K562 (cell line): ENCODE measurements at regions not wholly inside any gene's neighbourhood (a gene's known extent, or its start where the extent isn't known, plus 50 kb on each side); places are given as distances from the start of the nearest gene placed in this dataset.

Source experiments
- ATAC-seq: fragments of 200-7000 bp; cut with Tn5 transposase; 3 replicates; pipeline ENCODE4 v1.9.1; 2020; ENCODE audit warnings: moderate library complexity
- BruUV-seq: library from RNA; stranded (reverse); fragments of 400-500 nt; replicated peaks from 2 replicates; lab custom pipeline; 2021; lab: Mats Ljungman, UMichigan
- CTCF ChIA-PET: fragments of 300-600 bp; formaldehyde crosslinking; extraction: SDS; loops from one replicate; lab custom pipeline; 2021; ENCODE audit warnings: low intra/inter-chr PET ratio; lab: Yijun Ruan, JAX
- POLR2A ChIA-PET: fragments of 300-600, 350-650 bp; sonication (Branson Sonifier 250); formaldehyde crosslinking; extraction: SDS; loops from one replicate; lab custom pipeline; 2021; ENCODE audit warnings: antibody characterized with exemption, inconsistent platforms; lab: Yijun Ruan, JAX
- DNase-seq, 4 experiments: peaks; one replicate each; pipeline versions ENCODE4 v3.0.0 to v3.0.0-alpha.2; 2011 to 2018; ENCODE audit warnings: low spot score in 3 of 4, mixed read lengths in 3 of 4; ENCODE audit errors: extremely low read depth in 1 of 4
- FAIRE-seq: peaks from 2 replicates; lab custom pipeline; 2011; peaks lifted over from hg19 to GRCh38; lab: Jason Lieb, UNC
- H2AFZ ChIP-seq: 2 replicates; pipeline ENCODE4 v1.6.0; 2011; ENCODE audit warnings: low read depth, low read length, control low read depth, inconsistent platforms
- H3K27ac ChIP-seq: fragments of 200-600 bp; 3 replicates; pipeline ENCODE4 v1.8.0; 2011; ENCODE audit warnings: low read depth, mild to moderate bottlenecking, control low read depth, inconsistent platforms, low read length, moderate library complexity, mixed read lengths; ENCODE audit errors: extremely low read depth
- H3K27me3 ChIP-seq, 2 experiments: fragments of 300-600 bp in 1 of 2; 2 replicates in 1 of 2; 3 replicates in 1 of 2; pipeline versions ENCODE4 v1.6.0 to v1.8.0; 2011; ENCODE audit warnings: inconsistent platforms in 2 of 2, low read length in 2 of 2, mild to moderate bottlenecking in 1 of 2, mixed read lengths in 1 of 2, moderate library complexity in 1 of 2; ENCODE audit not compliant: control insufficient read depth in 2 of 2, insufficient read depth in 2 of 2
- H3K36me3 ChIP-seq: fragments of 300-600 bp; 3 replicates; pipeline ENCODE4 v1.8.0; 2011; ENCODE audit warnings: mild to moderate bottlenecking, low read length, inconsistent platforms; ENCODE audit not compliant: control insufficient read depth, insufficient read depth
- H3K4me1 ChIP-seq, 2 experiments: fragments of 200-600 bp in 1 of 2; replicated peaks in 1 of 2; 2 replicates in 1 of 2; 3 replicates in 1 of 2; pipeline versions ENCODE4 v1.5.1 to v1.8.0; 2011; ENCODE audit warnings: inconsistent platforms in 2 of 2, low read length in 2 of 2, mild to moderate bottlenecking in 1 of 2, mixed read lengths in 1 of 2, moderate library complexity in 1 of 2; ENCODE audit not compliant: control insufficient read depth in 2 of 2, insufficient read depth in 2 of 2
- H3K4me2 ChIP-seq: 2 replicates; pipeline ENCODE4 v1.6.1; 2011; ENCODE audit warnings: low read length, control low read depth, inconsistent platforms, mixed read lengths; ENCODE audit not compliant: insufficient read depth
- H3K4me3 ChIP-seq: fragments of 200-600 bp; sonication (generic), shearing (Covaris generic); 2 replicates; pipeline ENCODE4 v1.5.1; 2016; ENCODE audit warnings: control low read depth, inconsistent platforms
- H3K79me2 ChIP-seq: fragments of 200-600 bp; 3 replicates; pipeline ENCODE4 v1.8.0; 2011; ENCODE audit warnings: low read length, inconsistent platforms; ENCODE audit not compliant: control insufficient read depth, insufficient read depth
- H3K9ac ChIP-seq, 2 experiments: 2 replicates each; pipeline versions ENCODE4 v1.6.0 to v1.6.1; 2011; ENCODE audit warnings: low read depth in 2 of 2, low read length in 2 of 2, control low read depth in 1 of 2, inconsistent platforms in 1 of 2, mild to moderate bottlenecking in 1 of 2, mixed read lengths in 1 of 2; ENCODE audit not compliant: insufficient read depth in 1 of 2
- H3K9me1 ChIP-seq: one replicate; pipeline ENCODE4 v1.6.0; 2011; ENCODE audit warnings: inconsistent platforms, mild to moderate bottlenecking, low read length, moderate library complexity; ENCODE audit not compliant: control insufficient read depth, insufficient read depth
- H3K9me3 ChIP-seq: replicated peaks from 2 replicates; pipeline ENCODE4 v1.5.1; 2011; ENCODE audit warnings: low read depth, low read length, inconsistent platforms; ENCODE audit not compliant: control insufficient read depth, insufficient read depth
- H4K20me1 ChIP-seq: replicated peaks from 2 replicates; pipeline ENCODE4 v1.6.1; 2011; ENCODE audit warnings: low read length, inconsistent platforms, mixed read lengths; ENCODE audit not compliant: control insufficient read depth, insufficient read depth
- ARID2 ChIP-seq: fragments of 450-650 bp; IDR thresholded peaks from 2 replicates; pipeline ENCODE4 v1.6.1; 2017; ENCODE audit warnings: antibody characterized with exemption, mild to moderate bottlenecking
- BRCA1 ChIP-seq, 2 experiments: fragments of 450-650 bp in 1 of 2; sonication (generic) in 1 of 2; formaldehyde crosslinking in 1 of 2; IDR thresholded peaks; 2 replicates each; pipeline versions ENCODE4 v1.5.0 to v1.6.1; 2017 to 2020; ENCODE audit warnings: mild to moderate bottlenecking in 1 of 2, missing genetic modification reagents in 1 of 2
- CREBBP ChIP-seq: IDR thresholded peaks from one replicate; pipeline ENCODE4 v1.6.1; 2012; ENCODE audit warnings: low read depth, mild to moderate bottlenecking, control low read depth, inconsistent platforms, low read length
- ETV5 ChIP-seq: sonication (generic); formaldehyde crosslinking; IDR thresholded peaks from 2 replicates; pipeline ENCODE4 v1.4.0; 2020; ENCODE audit warnings: low read depth, mild to moderate bottlenecking, missing genetic modification reagents
- LCOR ChIP-seq: sonication (generic); formaldehyde crosslinking; IDR thresholded peaks from 2 replicates; pipeline ENCODE4 v1.8.0; 2022; ENCODE audit warnings: mild to moderate bottlenecking, missing genetic modification reagents
- MXI1 ChIP-seq: IDR thresholded peaks from 2 replicates; pipeline ENCODE4 v1.6.1; 2011; ENCODE audit warnings: low read depth, mild to moderate bottlenecking, improper control_type of control experiment, low read length
- NCOA6 ChIP-seq: fragments of 450-650 bp; IDR thresholded peaks from 2 replicates; pipeline ENCODE4 v1.6.1; 2017; ENCODE audit warnings: mild to moderate bottlenecking
- NR2C2 ChIP-seq, 2 experiments: fragments of 200-800 bp in 1 of 2; sonication (Bioruptor generic) in 1 of 2; sonication (generic) in 1 of 2; formaldehyde crosslinking in 1 of 2; IDR thresholded peaks; 2 replicates each; pipeline versions ENCODE4 v1.6.1 to v1.8.0; 2016 to 2022; ENCODE audit warnings: mild to moderate bottlenecking in 1 of 2, missing compliant biosample characterization in 1 of 2, missing genetic modification characterization in 1 of 2, missing genetic modification reagents in 1 of 2
- SRSF1 ChIP-seq: fragments of 200-400 bp; formaldehyde crosslinking; IDR thresholded peaks from 2 replicates; pipeline ENCODE4 v1.6.1; 2017; ENCODE audit warnings: mild to moderate bottlenecking, low read depth, low read length, moderate library complexity
- TAF15 ChIP-seq: fragments of 200-400 bp; formaldehyde crosslinking; IDR thresholded peaks from 2 replicates; pipeline ENCODE4 v1.6.1; 2017; ENCODE audit warnings: mild to moderate bottlenecking, low read depth, low read length, moderate library complexity
- ZBED1 ChIP-seq: IDR thresholded peaks from 2 replicates; pipeline ENCODE4 v1.6.1; 2014
- ZNF253 ChIP-seq: fragments of 250-450 bp; sonication (Bioruptor Pico); conservative IDR thresholded peaks from 2 replicates; pipeline ENCODE4 v1.6.1; 2021; ENCODE audit warnings: mild to moderate bottlenecking
- WGBS: fragments of 100-300 bp; shearing (Covaris generic); methylation state at CpG from one replicate; pipeline ENCODE4 v1.1.6; 2016; ENCODE audit warnings: low coverage, mixed read lengths; ENCODE audit not compliant: insufficient coverage; ENCODE audit errors: missing lambda C conversion rate; 5-methylcytosine and 5-hydroxymethylcytosine counted together
- in situ Hi-C: fragments of 300-500 bp; cut with MboI; formaldehyde crosslinking; loops from 4 replicates; pipeline ENCODE4 v1.15.0; 2018; ENCODE audit warnings: inconsistent platforms, mixed read lengths
- intact Hi-C: fragments of 100-400 bp; cut with micrococcal nuclease; formaldehyde crosslinking; loops from 2 replicates; pipeline ENCODE4 v1.14.2; 2022
- TF ChIP-seq, protein P1 (sequence below): fragments of 250-450 bp; sonication (Bioruptor Pico); IDR thresholded peaks from 2 replicates; pipeline ENCODE4 v1.6.1; 2021; ENCODE audit warnings: mild to moderate bottlenecking
- TF ChIP-seq, protein P2 (sequence below): sonication (generic); formaldehyde crosslinking; IDR thresholded peaks from 2 replicates; pipeline ENCODE4 v1.9.0; 2022; ENCODE audit warnings: mild to moderate bottlenecking, missing genetic modification reagents
- TF ChIP-seq, protein P3 (sequence below): sonication (generic); formaldehyde crosslinking; IDR thresholded peaks from 2 replicates; pipeline ENCODE4 v1.8.0; 2023; ENCODE audit warnings: missing genetic modification reagents, mild to moderate bottlenecking, borderline replicate concordance
- TF ChIP-seq, protein P4 (sequence below): fragments of 450-650 bp; IDR thresholded peaks from 2 replicates; pipeline ENCODE4 v1.6.1; 2016; ENCODE audit warnings: antibody characterized with exemption

DNA sequence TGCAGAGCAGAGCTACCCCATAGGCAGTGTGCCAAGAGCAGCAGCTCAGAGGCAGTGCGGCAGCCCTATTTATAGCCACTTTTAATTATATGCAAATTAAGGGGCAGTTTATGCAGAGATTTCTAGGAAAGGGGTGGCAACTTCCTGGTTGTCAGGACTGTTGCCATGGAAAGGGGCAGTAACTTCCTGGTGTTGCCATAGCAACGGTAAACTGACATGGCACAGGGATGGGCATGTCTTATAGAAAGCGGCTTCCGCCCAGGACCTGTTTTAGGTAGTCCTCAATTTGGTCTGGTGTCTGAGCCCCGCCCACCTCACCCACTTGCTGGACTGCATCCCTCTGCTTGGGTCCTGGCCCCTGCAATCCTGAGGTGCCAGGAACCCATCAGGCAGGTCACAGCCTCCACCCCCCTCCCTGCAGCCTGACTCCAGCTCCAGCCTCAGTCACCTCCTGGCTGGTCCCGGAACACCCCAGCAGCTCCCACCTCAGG, 115.8 kb downstream of the TMEM130 start:
- WGBS = under 1% methylated on average over 6 of the region's 6 CpGs
- Histone ChIP-seq H3K4me1 (peaks cover 0 to 4% of the 10 kb centered on the region in 2 experiments; a peak in 1 of 5 replicates), H3K36me3 (no peaks in the 10 kb centered on the region), H3K4me2 (no peak overlapping the region), H3K9ac (no peak overlapping the region), H4K20me1 (no peaks in the 10 kb centered on the region), H3K9me3 (no peaks in the 10 kb centered on the region), H2AFZ (no peak overlapping the region), H3K9me1 (no peaks in the 10 kb centered on the region), H3K4me3 (no peak overlapping the region), H3K27me3 (peaks cover 8 to 24% of the 10 kb centered on the region in 2 experiments; a peak in 4 of 5 replicates), H3K79me2 (no peaks in the 10 kb centered on the region), H3K27ac (no peak overlapping the region)
- ATAC-seq (peak; percentile 64), FAIRE-seq (no peak), DNase-seq (peak in 1 of 4 experiments; percentile 22)
- BruUV-seq = no TSS peak
- in situ Hi-C loops = no loop called here
- POLR2A ChIA-PET = interaction anchor here (0.6 kb wide), 1 partner anchor 79 kb away, joined by 3 read pairs; no protein-coding TSS in a partner anchor
- CTCF ChIA-PET = no interaction called here
- intact Hi-C loops = loop anchor here (2.0 kb wide), 1 partner anchor 83 kb away; no protein-coding TSS in a partner anchor
- no peak for TF ChIP-seq ZBED1
- TF ChIP-seq, protein P1, sequence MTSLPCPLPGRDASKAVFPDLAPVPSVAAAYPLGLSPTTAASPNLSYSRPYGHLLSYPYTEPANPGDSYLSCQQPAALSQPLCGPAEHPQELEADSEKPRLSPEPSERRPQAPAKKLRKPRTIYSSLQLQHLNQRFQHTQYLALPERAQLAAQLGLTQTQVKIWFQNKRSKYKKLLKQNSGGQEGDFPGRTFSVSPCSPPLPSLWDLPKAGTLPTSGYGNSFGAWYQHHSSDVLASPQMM (CRISPR knock-in tag) = no peak
- TF ChIP-seq, protein P2, sequence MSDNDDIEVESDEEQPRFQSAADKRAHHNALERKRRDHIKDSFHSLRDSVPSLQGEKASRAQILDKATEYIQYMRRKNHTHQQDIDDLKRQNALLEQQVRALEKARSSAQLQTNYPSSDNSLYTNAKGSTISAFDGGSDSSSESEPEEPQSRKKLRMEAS = no peak
- TF ChIP-seq NR2C2 (CRISPR knock-in tag; IDR thresholded peaks at IDR 0.05) = no peak
- no peak for TF ChIP-seq NR2C2 (tag; IDR thresholded peaks at IDR 0.05)
- TF ChIP-seq, protein P3, sequence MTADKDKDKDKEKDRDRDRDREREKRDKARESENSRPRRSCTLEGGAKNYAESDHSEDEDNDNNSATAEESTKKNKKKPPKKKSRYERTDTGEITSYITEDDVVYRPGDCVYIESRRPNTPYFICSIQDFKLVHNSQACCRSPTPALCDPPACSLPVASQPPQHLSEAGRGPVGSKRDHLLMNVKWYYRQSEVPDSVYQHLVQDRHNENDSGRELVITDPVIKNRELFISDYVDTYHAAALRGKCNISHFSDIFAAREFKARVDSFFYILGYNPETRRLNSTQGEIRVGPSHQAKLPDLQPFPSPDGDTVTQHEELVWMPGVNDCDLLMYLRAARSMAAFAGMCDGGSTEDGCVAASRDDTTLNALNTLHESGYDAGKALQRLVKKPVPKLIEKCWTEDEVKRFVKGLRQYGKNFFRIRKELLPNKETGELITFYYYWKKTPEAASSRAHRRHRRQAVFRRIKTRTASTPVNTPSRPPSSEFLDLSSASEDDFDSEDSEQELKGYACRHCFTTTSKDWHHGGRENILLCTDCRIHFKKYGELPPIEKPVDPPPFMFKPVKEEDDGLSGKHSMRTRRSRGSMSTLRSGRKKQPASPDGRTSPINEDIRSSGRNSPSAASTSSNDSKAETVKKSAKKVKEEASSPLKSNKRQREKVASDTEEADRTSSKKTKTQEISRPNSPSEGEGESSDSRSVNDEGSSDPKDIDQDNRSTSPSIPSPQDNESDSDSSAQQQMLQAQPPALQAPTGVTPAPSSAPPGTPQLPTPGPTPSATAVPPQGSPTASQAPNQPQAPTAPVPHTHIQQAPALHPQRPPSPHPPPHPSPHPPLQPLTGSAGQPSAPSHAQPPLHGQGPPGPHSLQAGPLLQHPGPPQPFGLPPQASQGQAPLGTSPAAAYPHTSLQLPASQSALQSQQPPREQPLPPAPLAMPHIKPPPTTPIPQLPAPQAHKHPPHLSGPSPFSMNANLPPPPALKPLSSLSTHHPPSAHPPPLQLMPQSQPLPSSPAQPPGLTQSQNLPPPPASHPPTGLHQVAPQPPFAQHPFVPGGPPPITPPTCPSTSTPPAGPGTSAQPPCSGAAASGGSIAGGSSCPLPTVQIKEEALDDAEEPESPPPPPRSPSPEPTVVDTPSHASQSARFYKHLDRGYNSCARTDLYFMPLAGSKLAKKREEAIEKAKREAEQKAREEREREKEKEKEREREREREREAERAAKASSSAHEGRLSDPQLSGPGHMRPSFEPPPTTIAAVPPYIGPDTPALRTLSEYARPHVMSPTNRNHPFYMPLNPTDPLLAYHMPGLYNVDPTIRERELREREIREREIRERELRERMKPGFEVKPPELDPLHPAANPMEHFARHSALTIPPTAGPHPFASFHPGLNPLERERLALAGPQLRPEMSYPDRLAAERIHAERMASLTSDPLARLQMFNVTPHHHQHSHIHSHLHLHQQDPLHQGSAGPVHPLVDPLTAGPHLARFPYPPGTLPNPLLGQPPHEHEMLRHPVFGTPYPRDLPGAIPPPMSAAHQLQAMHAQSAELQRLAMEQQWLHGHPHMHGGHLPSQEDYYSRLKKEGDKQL (CRISPR knock-in tag) = no peak
- TF ChIP-seq TAF15 = no peak
- no peak for TF ChIP-seq SRSF1
- TF ChIP-seq, protein P4, sequence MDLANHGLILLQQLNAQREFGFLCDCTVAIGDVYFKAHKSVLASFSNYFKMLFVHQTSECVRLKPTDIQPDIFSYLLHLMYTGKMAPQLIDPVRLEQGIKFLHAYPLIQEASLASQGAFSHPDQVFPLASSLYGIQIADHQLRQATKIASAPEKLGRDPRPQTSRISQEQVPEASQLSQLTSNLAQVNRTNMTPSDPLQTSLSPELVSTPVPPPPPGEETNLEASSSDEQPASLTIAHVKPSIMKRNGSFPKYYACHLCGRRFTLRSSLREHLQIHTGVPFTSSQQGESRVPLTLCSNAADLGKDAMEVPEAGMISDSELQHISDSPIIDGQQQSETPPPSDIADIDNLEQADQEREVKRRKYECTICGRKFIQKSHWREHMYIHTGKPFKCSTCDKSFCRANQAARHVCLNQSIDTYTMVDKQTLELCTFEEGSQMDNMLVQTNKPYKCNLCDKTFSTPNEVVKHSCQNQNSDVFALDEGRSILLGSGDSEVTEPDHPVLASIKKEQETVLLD = no peak
- TF ChIP-seq CREBBP = no peak
- no peak for TF ChIP-seq NCOA6
- TF ChIP-seq ETV5 (CRISPR knock-in tag) = no peak
- no peak for TF ChIP-seq ZNF253 (CRISPR knock-in tag)
- no peak for TF ChIP-seq BRCA1 (IDR thresholded peaks at IDR 0.05)
- TF ChIP-seq BRCA1 (CRISPR knock-in tag; IDR thresholded peaks at IDR 0.05) = no peak
- TF ChIP-seq ARID2 = no peak
- peak; percentile 67 for TF ChIP-seq MXI1
- no peak for TF ChIP-seq LCOR
